NCI-H345 treated with DMSO at 0.1 percent for 48 hours (cell line): ENCODE measurements at regions not wholly inside any gene's neighbourhood (a gene's known extent, or its start where the extent isn't known, plus 50 kb on each side); places are given as distances from the start of the nearest gene placed in this dataset.

Source experiments
- DNase-seq: peaks from one replicate; lab custom pipeline; 2025; ENCODE audit not compliant: unreplicated experiment; lab: John Stamatoyannopoulos, UW

GRCh38 chr10:83352588-83352987 lies 786.7 kb upstream of the GHITM start:
- DNase-seq = no peak

GRCh38 chr10:83354456-83354855 lies 784.9 kb upstream of the GHITM start:
- DNase-seq = no peak

- DNase-seq = no peak
These were observed 782.3 kb upstream of the GHITM start for GRCh38 chr10:83357004-83357403.

- no peak for DNase-seq
These were observed 781.7 kb upstream of the GHITM start for GRCh38 chr10:83357627-83358026.

- no peak for DNase-seq
These were observed 772.3 kb upstream of the GHITM start for GRCh38 chr10:83367036-83367435.

GRCh38 chr10:83371696-83372490 lies 767.4 kb upstream of the GHITM start:
- DNase-seq = no peak

- DNase-seq = no peak
These were observed 766.7 kb upstream of the GHITM start for GRCh38 chr10:83372646-83373045.

- no peak for DNase-seq
These were observed 765.6 kb upstream of the GHITM start for GRCh38 chr10:83373671-83374070.

- DNase-seq = no peak
These were observed 764.6 kb upstream of the GHITM start for GRCh38 chr10:83374741-83375140.

- no peak for DNase-seq
These were observed 764.0 kb upstream of the GHITM start for GRCh38 chr10:83375274-83375673.

- no peak for DNase-seq
These were observed 741.5 kb upstream of the GHITM start for GRCh38 chr10:83397806-83398205.

- no peak for DNase-seq
These were observed 728.7 kb upstream of the GHITM start for GRCh38 chr10:83410570-83410969.

- DNase-seq = no peak
These were observed 714.0 kb upstream of the GHITM start for GRCh38 chr10:83425306-83425705.

GRCh38 chr10:83427101-83427500 lies 712.2 kb upstream of the GHITM start:
- no peak for DNase-seq

- no peak for DNase-seq
These were observed 706.9 kb upstream of the GHITM start for GRCh38 chr10:83432261-83433045.

GRCh38 chr10:83433705-83434104 lies 705.6 kb upstream of the GHITM start:
- no peak for DNase-seq

- no peak for DNase-seq
These were observed 691.3 kb upstream of the GHITM start for GRCh38 chr10:83448013-83448412.

GRCh38 chr10:83458611-83459010 lies 680.7 kb upstream of the GHITM start:
- no peak for DNase-seq

- DNase-seq = no peak
These were observed 680.2 kb upstream of the GHITM start for GRCh38 chr10:83459124-83459523.

- DNase-seq = no peak
These were observed 669.5 kb upstream of the GHITM start for GRCh38 chr10:83469728-83470331.

- no peak for DNase-seq
These were observed 663.1 kb upstream of the GHITM start for GRCh38 chr10:83476211-83476610.

- DNase-seq = no peak
These were observed 650.1 kb upstream of the GHITM start for GRCh38 chr10:83489161-83489560.
